ENCODE measurements at regions not wholly inside any gene's neighbourhood (a gene's known extent, or its start where the extent isn't known, plus 50 kb on each side); places are given as distances from the start of the nearest gene placed in this dataset.

GRCh38 chr6:138614151-138614550, 114.9 kb upstream of the NHSL1 start:
- no peak for DNase-seq

- no peak for DNase-seq
Observed at GRCh38 chr6:138618168-138618567, 118.9 kb upstream of the NHSL1 start.

DNA sequence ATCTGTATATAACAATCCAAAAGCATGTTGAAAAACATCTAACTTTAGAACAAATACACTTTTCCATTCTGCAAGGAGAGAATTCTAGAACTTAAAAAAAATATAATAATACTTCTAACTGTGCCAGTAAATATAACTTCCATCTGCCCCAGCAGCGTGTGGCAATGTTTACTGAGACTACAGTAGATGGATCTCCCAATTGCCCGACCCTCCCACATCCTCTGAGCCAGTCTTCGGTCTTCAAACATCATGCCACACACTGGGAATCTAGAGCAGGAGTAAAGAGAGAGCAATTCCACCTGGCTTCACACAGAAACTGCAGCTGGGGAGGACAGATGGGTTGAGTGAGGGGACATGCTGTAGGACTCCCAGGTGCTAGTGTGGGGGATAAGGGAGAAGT, 121.3 kb upstream of the NHSL1 start:
- DNase-seq: no peak

- DNase-seq: no peak
Observed at GRCh38 chr6:138622967-138623366, 123.7 kb upstream of the NHSL1 start.

DNA sequence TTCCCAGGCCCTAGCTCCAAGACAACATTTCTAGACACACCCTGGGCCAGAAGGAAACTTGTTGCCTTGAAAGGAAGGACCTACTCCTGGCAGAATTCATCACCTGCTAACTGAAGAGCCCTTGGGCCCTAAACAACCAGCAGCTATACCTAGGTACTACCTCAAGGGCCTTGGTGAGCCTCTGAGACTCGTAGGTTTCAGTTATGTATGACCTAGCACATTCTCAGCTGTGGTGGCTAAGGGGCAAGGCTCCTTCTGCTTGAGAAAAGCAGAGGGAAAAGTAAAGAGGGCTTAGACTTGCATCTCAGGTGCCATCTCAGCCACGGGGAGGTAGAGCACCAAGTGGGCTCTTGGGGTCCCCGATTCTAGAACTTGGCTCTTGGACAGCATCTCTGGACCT, 132.3 kb upstream of the NHSL1 start:
- DNase-seq: no peak

GRCh38 chr6:138637822-138638221, 135.7 kb upstream of the CCDC28A start:
- no peak for DNase-seq

DNA sequence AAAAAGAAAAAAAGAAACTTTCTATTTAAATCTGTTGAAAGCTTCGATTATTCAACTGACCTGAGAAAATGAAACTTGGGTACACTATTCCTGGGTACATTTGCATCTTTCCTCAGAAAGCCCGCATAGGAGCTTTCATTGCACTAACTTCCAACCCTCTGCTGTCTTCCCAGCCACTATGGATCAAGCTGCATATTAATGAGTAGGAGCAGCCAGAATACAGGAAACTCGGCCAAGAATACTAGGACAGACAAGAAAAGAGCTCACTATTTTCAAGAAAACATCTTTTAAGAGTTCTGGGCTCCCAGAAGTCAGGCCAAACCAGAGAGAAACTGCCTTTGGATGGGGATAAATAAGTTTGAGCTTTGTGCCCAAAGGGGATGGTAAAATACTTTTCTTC, 135.0 kb upstream of the CCDC28A start:
- no peak for DNase-seq

DNA sequence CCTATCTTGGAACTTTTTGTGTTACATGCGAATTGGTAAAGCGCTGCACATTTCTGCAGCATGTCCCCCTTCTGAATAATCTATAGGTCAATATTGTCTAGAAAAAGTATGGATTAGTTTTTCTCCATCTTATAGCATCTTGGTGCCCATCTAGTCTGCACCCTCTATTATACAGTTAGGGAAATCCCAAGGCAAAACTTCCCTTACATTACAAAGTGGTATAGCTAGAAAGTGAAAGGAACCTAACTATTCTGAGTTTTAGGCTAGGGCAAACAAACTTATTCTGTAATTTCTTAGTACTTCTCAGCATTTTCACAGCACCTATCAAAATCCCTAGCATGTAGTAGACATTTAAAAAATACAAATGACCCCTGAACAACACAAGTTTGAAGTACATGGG, 133.5 kb upstream of the CCDC28A start:
- no peak for DNase-seq

DNA sequence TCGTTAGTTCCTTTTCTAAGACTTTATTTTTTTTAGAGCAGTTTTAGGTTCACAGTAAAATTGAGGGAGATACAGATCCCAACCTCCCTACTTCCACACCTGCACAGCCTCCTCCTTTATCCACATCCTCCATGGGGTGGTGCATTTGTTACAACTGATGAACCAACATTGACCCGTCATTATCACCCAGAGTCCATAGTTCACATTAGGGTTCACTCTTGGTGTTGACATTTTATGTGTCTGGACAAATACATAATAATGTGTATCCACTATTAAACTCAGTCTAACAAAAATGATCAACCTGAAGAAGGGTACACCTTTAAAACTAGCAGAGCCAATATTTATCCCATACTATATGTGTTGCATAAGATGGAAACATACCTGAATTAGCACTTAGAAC, 130.4 kb upstream of the CCDC28A start:
- DNase-seq: no peak

- no peak for DNase-seq
Observed at GRCh38 chr6:138645976-138646640, 127.5 kb upstream of the CCDC28A start.

- DNase-seq: no peak
Observed at GRCh38 chr6:138647006-138647405, 126.6 kb upstream of the CCDC28A start.

GRCh38 chr6:138648127-138648526, 125.4 kb upstream of the CCDC28A start:
- DNase-seq: no peak

- no peak for DNase-seq
Observed at GRCh38 chr6:138651491-138651890, 122.1 kb upstream of the CCDC28A start.

DNA sequence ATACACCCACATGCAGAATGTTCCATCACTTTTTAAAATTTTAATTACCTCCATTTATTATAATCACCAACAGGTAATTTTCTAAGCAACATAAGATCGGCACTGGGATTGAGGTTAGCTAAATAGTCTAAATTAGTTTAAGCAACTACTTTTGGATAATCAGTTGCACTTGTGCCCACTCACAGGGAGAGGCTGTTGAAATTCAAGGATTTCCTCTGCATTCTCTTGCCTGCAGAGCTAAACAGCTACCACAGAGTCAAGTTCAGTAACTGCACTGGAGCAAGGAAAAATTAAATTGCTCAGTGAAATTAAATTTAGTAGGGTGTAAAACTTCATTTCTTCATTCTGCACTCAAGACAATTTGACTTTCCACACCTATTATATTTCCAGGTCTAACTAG, 120.7 kb upstream of the CCDC28A start:
- DNase-seq: no peak

GRCh38 chr6:138653435-138653834, 120.1 kb upstream of the CCDC28A start:
- DNase-seq: no peak

- no peak for DNase-seq
Observed at GRCh38 chr6:138654715-138655634, 118.6 kb upstream of the CCDC28A start.

- no peak for DNase-seq
Observed at GRCh38 chr6:138655828-138656227, 117.7 kb upstream of the CCDC28A start.

DNA sequence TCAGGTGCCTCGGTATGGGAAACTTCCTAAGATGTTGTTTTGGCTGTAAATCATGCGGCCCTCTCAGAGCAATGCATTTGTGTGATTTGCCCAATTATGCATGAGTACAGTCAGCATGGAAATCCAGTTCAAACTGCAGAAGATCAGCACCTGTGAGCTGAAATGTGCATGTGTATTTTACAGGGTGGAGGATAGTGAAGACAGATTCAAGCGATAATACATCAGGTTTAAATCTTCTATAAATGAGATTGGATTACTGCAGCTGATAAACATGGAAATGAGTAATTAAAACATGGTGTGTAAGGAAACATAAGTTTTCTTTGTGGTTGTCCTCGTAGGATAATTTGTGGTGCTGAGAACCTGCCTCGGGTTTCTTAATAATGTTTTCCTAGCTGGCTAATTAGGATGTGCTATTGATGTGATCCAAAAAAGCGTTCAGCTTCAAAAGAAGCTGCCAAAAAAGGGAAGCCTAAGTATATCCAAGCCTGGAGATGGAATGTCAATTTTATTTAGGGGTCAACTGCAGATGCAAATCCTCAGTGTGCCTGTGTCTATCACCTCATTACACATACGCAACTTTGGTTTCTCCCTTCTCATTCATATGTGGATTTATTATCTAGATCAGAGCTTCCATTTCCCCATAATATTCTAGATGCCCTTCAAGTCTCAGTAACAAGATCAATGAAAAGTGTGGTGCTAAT, 117.1 kb upstream of the CCDC28A start:
- no peak for DNase-seq

GRCh38 chr6:138657065-138657425, 116.5 kb upstream of the CCDC28A start:
- DNase-seq: no peak

DNA sequence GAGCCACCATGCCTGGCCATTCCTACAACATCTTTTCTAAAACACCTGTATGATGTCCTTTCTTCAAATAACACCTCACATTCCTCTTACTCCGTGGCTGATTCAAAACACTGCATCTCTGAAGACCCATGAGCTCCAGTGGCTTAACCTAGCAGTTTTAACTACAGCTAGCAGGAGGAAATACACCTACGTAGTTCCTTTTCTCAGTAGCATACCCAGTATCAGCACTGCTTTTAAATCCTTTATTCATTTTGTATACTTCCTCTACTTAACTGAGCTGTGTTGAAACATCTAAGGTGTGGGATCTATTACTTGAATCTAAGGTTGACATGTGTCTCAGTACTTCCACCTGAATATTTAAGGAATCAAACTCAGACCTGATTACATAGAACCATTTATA, 113.6 kb upstream of the CCDC28A start:
- no peak for DNase-seq

DNA sequence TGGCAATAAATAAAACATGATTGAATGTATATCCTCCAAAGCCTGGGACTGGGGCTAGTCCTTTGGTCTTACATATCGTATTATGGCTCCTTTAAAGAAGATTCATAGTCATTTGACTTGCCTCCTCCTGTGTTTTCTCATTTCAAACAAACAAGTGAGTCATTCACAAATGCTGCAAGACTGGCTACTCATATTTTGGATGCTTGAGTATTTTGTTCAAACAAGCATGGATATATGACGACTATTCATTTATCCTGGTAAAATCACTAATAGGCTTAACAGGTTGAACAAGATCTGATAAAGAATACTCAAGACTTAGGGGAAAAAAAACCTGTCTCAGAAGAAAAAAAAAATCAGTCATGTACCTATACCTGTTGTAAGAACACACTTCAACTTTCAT, 111.1 kb upstream of the CCDC28A start:
- no peak for DNase-seq

- DNase-seq: no peak
Observed at GRCh38 chr6:138663892-138664291, 109.7 kb upstream of the CCDC28A start.

- no peak for DNase-seq
Observed at GRCh38 chr6:138664745-138665144, 108.8 kb upstream of the CCDC28A start.

DNA sequence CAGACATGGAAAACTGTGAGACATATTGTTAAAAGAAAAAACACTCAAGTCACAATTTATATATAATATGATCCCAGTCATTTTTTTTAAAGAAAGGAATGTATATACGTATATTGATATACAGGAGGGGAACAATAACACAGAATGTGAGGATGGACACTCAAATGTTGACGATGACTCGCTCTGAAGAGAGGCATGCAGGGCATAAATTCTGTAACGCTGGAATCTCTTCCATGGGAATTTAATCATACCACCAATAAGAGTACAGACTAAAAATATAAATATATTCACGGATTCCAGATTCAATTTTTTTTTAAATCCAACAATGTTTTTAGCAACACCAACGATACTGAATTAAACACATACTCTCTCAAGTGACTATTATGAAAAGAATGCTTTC, 106.9 kb upstream of the CCDC28A start:
- DNase-seq: no peak

All from hematopoietic multipotent progenitor cell treated with erythropoietin and hydrocortisone succinate and interleukin-3 and kit ligand, for 6 days (in vitro differentiated cells).